Activated CD4-positive, alpha-beta memory T cell treated with anti-CD3 and anti-CD28 coated beads for 36 hours (primary cell): ENCODE measurements at regions not wholly inside any gene's neighbourhood (a gene's known extent, or its start where the extent isn't known, plus 50 kb on each side); places are given as distances from the start of the nearest gene placed in this dataset.
"Not testable (repeated sequence)": the region's sequence is repeated elsewhere in the genome, so short reads cannot be mapped to it uniquely, and the experiment has no call there.

Experiments used
- CTCF ChIA-PET: fragments of 350-600 bp; sonication (Branson Sonifier 250); formaldehyde crosslinking; loops from one replicate; lab custom pipeline; 2021; ENCODE audit warnings: antibody characterized with exemption, inconsistent platforms; lab: Charles Lee
- POLR2A ChIA-PET: fragments of 350-600 bp; sonication (Branson Sonifier 250); formaldehyde crosslinking; loops from one replicate; lab custom pipeline; 2021; ENCODE audit warnings: antibody characterized with exemption; lab: Charles Lee
- DNase-seq: peaks from one replicate; pipeline ENCODE4 v3.0.0-alpha.2; 2020
- H3K27ac Mint-ChIP-seq: one replicate; pipeline ENCODE4 v1.8.0; 2021; ENCODE audit warnings: mixed read lengths
- H3K27me3 Mint-ChIP-seq: one replicate; pipeline ENCODE4 v1.8.0; 2021; ENCODE audit warnings: mixed read lengths
- H3K36me3 Mint-ChIP-seq: one replicate; pipeline ENCODE4 v1.8.0; 2021; ENCODE audit warnings: mixed read lengths
- H3K4me1 Mint-ChIP-seq: one replicate; pipeline ENCODE4 v1.8.0; 2021; ENCODE audit warnings: low read depth, mixed read lengths
- H3K4me3 Mint-ChIP-seq: one replicate; pipeline ENCODE4 v1.8.0; 2021; ENCODE audit warnings: mild to moderate bottlenecking, mixed read lengths
- H3K9me3 Mint-ChIP-seq: one replicate; pipeline ENCODE4 v1.8.0; 2021; ENCODE audit warnings: mixed read lengths
- intact Hi-C: fragments of 100-400 bp; cut with micrococcal nuclease; formaldehyde crosslinking; loops from one replicate; pipeline ENCODE4 v1.15.1; 2023

- Mint-ChIP-seq H3K4me3 (no peak overlapping the region), H3K4me1 (no peaks in the 10 kb centered on the region), H3K9me3 (peaks cover 14% of the 10 kb centered on the region), H3K27ac (no peak overlapping the region), H3K27me3 (no peaks in the 10 kb centered on the region), H3K36me3 (no peaks in the 10 kb centered on the region)
- CTCF ChIA-PET = no interaction called here
- no peak for DNase-seq
- intact Hi-C loops = no loop called here
- POLR2A ChIA-PET = no interaction called here
Observed at GRCh38 chr4:131316086-131316485, 1833.0 kb upstream of the PCDH10 start.

GRCh38 chr4:131337936-131338335 lies 1811.2 kb upstream of the PCDH10 start:
- intact Hi-C loops = no loop called here
- Mint-ChIP-seq H3K27ac (no peak overlapping the region), H3K9me3 (no peaks in the 10 kb centered on the region), H3K4me3 (no peak overlapping the region), H3K27me3 (no peaks in the 10 kb centered on the region), H3K36me3 (no peaks in the 10 kb centered on the region), H3K4me1 (no peaks in the 10 kb centered on the region)
- DNase-seq = no peak
- ChIA-PET CTCF (no interaction called here), POLR2A (no interaction called here)

- H3K27ac Mint-ChIP-seq = no peak overlapping the region
- ChIA-PET CTCF (no interaction called here), POLR2A (no interaction called here)
- H3K4me1 Mint-ChIP-seq = no peaks in the 10 kb centered on the region
- H3K9me3 Mint-ChIP-seq = no peaks in the 10 kb centered on the region
- no peak overlapping the region for H3K4me3 Mint-ChIP-seq
- DNase-seq = no peak
- no peaks in the 10 kb centered on the region for H3K36me3 Mint-ChIP-seq
- no peaks in the 10 kb centered on the region for H3K27me3 Mint-ChIP-seq
- intact Hi-C loops = no loop called here
Observed at GRCh38 chr4:131339137-131339536, 1810.0 kb upstream of the PCDH10 start.

GRCh38 chr4:131344761-131345160 lies 1804.3 kb upstream of the PCDH10 start:
- POLR2A ChIA-PET = no interaction called here
- Mint-ChIP-seq H3K27me3 (no peaks in the 10 kb centered on the region), H3K4me1 (no peaks in the 10 kb centered on the region), H3K27ac (no peak overlapping the region), H3K9me3 (no peaks in the 10 kb centered on the region), H3K4me3 (no peak overlapping the region), H3K36me3 (no peaks in the 10 kb centered on the region)
- CTCF ChIA-PET = no interaction called here
- intact Hi-C loops = no loop called here
- no peak for DNase-seq

- Mint-ChIP-seq H3K4me1 (no peaks in the 10 kb centered on the region), H3K36me3 (no peaks in the 10 kb centered on the region), H3K27me3 (no peaks in the 10 kb centered on the region), H3K9me3 (peaks cover 2% of the 10 kb centered on the region), H3K27ac (no peak overlapping the region), H3K4me3 (no peak overlapping the region)
- DNase-seq = no peak
- ChIA-PET CTCF (no interaction called here), POLR2A (no interaction called here)
- intact Hi-C loops = no loop called here
Observed at GRCh38 chr4:131347816-131348215, 1801.3 kb upstream of the PCDH10 start.

- Mint-ChIP-seq H3K9me3 (peaks cover 5% of the 10 kb centered on the region), H3K4me1 (no peaks in the 10 kb centered on the region), H3K27me3 (no peaks in the 10 kb centered on the region), H3K27ac (no peak overlapping the region), H3K4me3 (no peak overlapping the region), H3K36me3 (no peaks in the 10 kb centered on the region)
- ChIA-PET POLR2A (no interaction called here), CTCF (no interaction called here)
- intact Hi-C loops = no loop called here
- DNase-seq = no peak
Observed at GRCh38 chr4:131348263-131348662, 1800.8 kb upstream of the PCDH10 start.

- H3K4me1 Mint-ChIP-seq, H3K4me3 Mint-ChIP-seq, intact Hi-C loops, DNase-seq, H3K9me3 Mint-ChIP-seq, CTCF ChIA-PET, H3K36me3 Mint-ChIP-seq, POLR2A ChIA-PET, H3K27me3 Mint-ChIP-seq, H3K27ac Mint-ChIP-seq: not testable (repeated sequence)
Observed at GRCh38 chr4:131352371-131352770, 1796.7 kb upstream of the PCDH10 start.

GRCh38 chr4:131366714-131367113 lies 1782.4 kb upstream of the PCDH10 start:
- intact Hi-C loops = no loop called here
- Mint-ChIP-seq H3K36me3 (no peaks in the 10 kb centered on the region), H3K4me3 (no peak overlapping the region), H3K9me3 (peaks cover 7% of the 10 kb centered on the region), H3K27me3 (no peaks in the 10 kb centered on the region), H3K27ac (no peak overlapping the region), H3K4me1 (no peaks in the 10 kb centered on the region)
- ChIA-PET POLR2A (no interaction called here), CTCF (no interaction called here)
- no peak for DNase-seq

- DNase-seq = no peak
- Mint-ChIP-seq H3K36me3 (no peaks in the 10 kb centered on the region), H3K4me1 (no peaks in the 10 kb centered on the region), H3K4me3 (no peak overlapping the region), H3K9me3 (peaks cover 12% of the 10 kb centered on the region), H3K27me3 (no peaks in the 10 kb centered on the region), H3K27ac (no peak overlapping the region)
- CTCF ChIA-PET = no interaction called here
- intact Hi-C loops = no loop called here
- POLR2A ChIA-PET = no interaction called here
Observed at GRCh38 chr4:131367441-131367840, 1781.7 kb upstream of the PCDH10 start.

GRCh38 chr4:131370846-131371245 lies 1778.2 kb upstream of the PCDH10 start:
- Mint-ChIP-seq H3K4me3 (no peak overlapping the region), H3K27me3 (no peaks in the 10 kb centered on the region), H3K4me1 (no peaks in the 10 kb centered on the region), H3K9me3 (peaks cover 12% of the 10 kb centered on the region), H3K36me3 (no peaks in the 10 kb centered on the region), H3K27ac (no peak overlapping the region)
- no peak for DNase-seq
- POLR2A ChIA-PET = no interaction called here
- intact Hi-C loops = no loop called here
- CTCF ChIA-PET = no interaction called here

GRCh38 chr4:131381055-131381454 lies 1768.0 kb upstream of the PCDH10 start:
- Mint-ChIP-seq H3K4me3 (no peak overlapping the region), H3K27me3 (no peaks in the 10 kb centered on the region), H3K9me3 (peaks cover 16% of the 10 kb centered on the region), H3K36me3 (no peaks in the 10 kb centered on the region), H3K4me1 (no peaks in the 10 kb centered on the region), H3K27ac (no peak overlapping the region)
- intact Hi-C loops = no loop called here
- DNase-seq = no peak
- CTCF ChIA-PET = no interaction called here
- POLR2A ChIA-PET = no interaction called here

GRCh38 chr4:131382839-131383238 lies 1766.3 kb upstream of the PCDH10 start:
- POLR2A ChIA-PET = no interaction called here
- H3K4me1 Mint-ChIP-seq = no peaks in the 10 kb centered on the region
- no peak overlapping the region for H3K27ac Mint-ChIP-seq
- H3K9me3 Mint-ChIP-seq = peaks cover 16% of the 10 kb centered on the region
- no peak for DNase-seq
- no peaks in the 10 kb centered on the region for H3K36me3 Mint-ChIP-seq
- intact Hi-C loops = no loop called here
- no peaks in the 10 kb centered on the region for H3K27me3 Mint-ChIP-seq
- H3K4me3 Mint-ChIP-seq = no peak overlapping the region
- CTCF ChIA-PET = no interaction called here

- no peaks in the 10 kb centered on the region for H3K36me3 Mint-ChIP-seq
- H3K4me3 Mint-ChIP-seq = no peak overlapping the region
- no peaks in the 10 kb centered on the region for H3K4me1 Mint-ChIP-seq
- peaks cover 14% of the 10 kb centered on the region for H3K9me3 Mint-ChIP-seq
- no peaks in the 10 kb centered on the region for H3K27me3 Mint-ChIP-seq
- ChIA-PET CTCF (no interaction called here), POLR2A (no interaction called here)
- intact Hi-C loops = no loop called here
- H3K27ac Mint-ChIP-seq = no peak overlapping the region
- no peak for DNase-seq
Observed at GRCh38 chr4:131388277-131388676, 1760.8 kb upstream of the PCDH10 start.

- H3K4me1 Mint-ChIP-seq = no peaks in the 10 kb centered on the region
- peaks cover 6% of the 10 kb centered on the region for H3K9me3 Mint-ChIP-seq
- no peaks in the 10 kb centered on the region for H3K27me3 Mint-ChIP-seq
- no peak overlapping the region for H3K4me3 Mint-ChIP-seq
- ChIA-PET POLR2A (no interaction called here), CTCF (no interaction called here)
- intact Hi-C loops = no loop called here
- H3K27ac Mint-ChIP-seq = no peak overlapping the region
- H3K36me3 Mint-ChIP-seq = no peaks in the 10 kb centered on the region
- no peak for DNase-seq
Observed at GRCh38 chr4:131408102-131408501, 1741.0 kb upstream of the PCDH10 start.
